Duodenal mucosa (tissue), 2 donors: ENCODE measurements at regions not wholly inside any gene's neighbourhood (a gene's known extent, or its start where the extent isn't known, plus 50 kb on each side); places are given as distances from the start of the nearest gene placed in this dataset.

Experiments
- H3K27ac ChIP-seq: one replicate; pipeline ENCODE4 v1.7.0; 2013; ENCODE audit warnings: low read depth, low read length
- H3K27me3 ChIP-seq, 2 donors: one replicate each; pipeline ENCODE4 v1.7.0; 2013; ENCODE audit warnings: low read length in 2 of 2, control low read depth in 1 of 2; ENCODE audit not compliant: insufficient read depth in 2 of 2, control insufficient read depth in 1 of 2
- H3K36me3 ChIP-seq, 2 donors: one replicate each; pipeline ENCODE4 v1.7.0; 2013; ENCODE audit warnings: low read length in 2 of 2, control low read depth in 1 of 2; ENCODE audit not compliant: insufficient read depth in 2 of 2, control insufficient read depth in 1 of 2
- H3K4me1 ChIP-seq, 2 donors: one replicate each; pipeline ENCODE4 v1.7.0; 2013; ENCODE audit warnings: low read length in 2 of 2, control low read depth in 1 of 2; ENCODE audit not compliant: insufficient read depth in 2 of 2, control insufficient read depth in 1 of 2
- H3K4me3 ChIP-seq, 2 donors: one replicate each; pipeline ENCODE4 v1.7.0; 2013; ENCODE audit warnings: low read length in 2 of 2, low read depth in 1 of 2
- H3K9ac ChIP-seq, 2 donors: one replicate each; pipeline ENCODE4 v1.7.0; 2013; ENCODE audit warnings: low read length in 2 of 2, low read depth in 1 of 2
- H3K9me3 ChIP-seq, 2 donors: one replicate each; pipeline ENCODE4 v1.7.0; 2013; ENCODE audit warnings: low read length in 2 of 2, control low read depth in 1 of 2; ENCODE audit not compliant: control insufficient read depth in 1 of 2

- H3K9me3 ChIP-seq = no peaks in the 10 kb centered on the region
- H3K27me3 ChIP-seq = no peaks in the 10 kb centered on the region
- no peak overlapping the region for H3K4me3 ChIP-seq
- H3K36me3 ChIP-seq = no peaks in the 10 kb centered on the region
- H3K27ac ChIP-seq = no peak overlapping the region
- H3K4me1 ChIP-seq = no peaks in the 10 kb centered on the region
- no peak overlapping the region for H3K9ac ChIP-seq
Observed at GRCh38 chr7:148950806-148951205, 66.7 kb upstream of the EZH2 start.

DNA sequence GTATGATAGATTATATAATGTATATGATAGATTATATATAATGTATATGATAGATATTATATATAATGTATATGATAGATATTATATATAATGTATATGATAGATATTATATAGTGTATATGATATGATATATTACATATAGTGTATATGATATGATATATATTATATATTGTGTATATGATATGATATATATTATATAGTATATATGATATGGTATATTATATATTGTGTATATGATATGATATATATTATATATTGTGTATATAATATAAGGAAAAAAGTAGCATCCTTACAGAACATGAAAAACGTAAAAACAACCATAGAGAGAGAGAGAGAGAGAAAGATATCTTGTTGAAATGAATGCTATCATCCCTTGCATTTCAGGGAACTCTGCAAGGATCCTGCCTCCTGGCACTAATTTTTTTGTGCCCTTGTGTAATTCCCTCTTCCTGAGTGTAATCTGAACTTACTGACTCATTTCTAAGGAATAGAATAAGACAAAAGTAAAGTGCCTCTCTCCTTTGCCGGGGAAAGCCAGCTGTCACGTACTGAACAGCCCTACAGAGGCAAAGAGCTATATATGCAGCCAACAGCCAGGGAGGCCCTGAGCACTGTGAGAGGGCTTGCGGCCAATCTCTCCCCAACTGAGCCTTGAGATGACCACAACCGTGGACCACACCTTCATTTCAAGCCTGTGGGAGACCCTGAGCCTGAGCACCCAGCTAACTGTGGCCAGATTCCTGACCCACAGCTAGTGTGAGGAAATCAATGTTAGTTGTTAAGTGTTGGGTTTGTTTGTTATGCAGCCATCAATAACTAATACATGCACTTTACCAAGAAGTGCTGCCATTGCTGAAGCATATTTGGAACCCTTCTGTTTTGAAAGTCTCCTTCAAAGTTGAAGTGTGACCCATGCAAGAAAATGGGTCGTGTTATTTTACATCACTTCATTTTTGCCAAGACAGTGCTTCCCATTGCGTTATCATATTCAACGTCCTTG is 61.1 kb upstream of the EZH2 start:
- Histone ChIP-seq H3K4me3 (no peak overlapping the region), H3K9ac (no peak overlapping the region), H3K36me3 (no peaks in the 10 kb centered on the region), H3K4me1 (peaks cover 0 to 6% of the 10 kb centered on the region in 2 donors), H3K9me3 (no peaks in the 10 kb centered on the region), H3K27ac (no peak overlapping the region), H3K27me3 (no peaks in the 10 kb centered on the region)

- peaks cover 0 to 10% of the 10 kb centered on the region in 2 donors for H3K4me1 ChIP-seq
- H3K4me3 ChIP-seq = peak overlapping the region; percentile 95 to 98
- no peaks in the 10 kb centered on the region for H3K27me3 ChIP-seq
- no peaks in the 10 kb centered on the region for H3K36me3 ChIP-seq
- H3K9ac ChIP-seq = peak overlapping the region; percentile 90 to 94
- H3K27ac ChIP-seq = peak overlapping the region; percentile 72
- no peaks in the 10 kb centered on the region for H3K9me3 ChIP-seq
Observed at GRCh38 chr7:148941598-148942275, 57.6 kb upstream of the EZH2 start.

DNA sequence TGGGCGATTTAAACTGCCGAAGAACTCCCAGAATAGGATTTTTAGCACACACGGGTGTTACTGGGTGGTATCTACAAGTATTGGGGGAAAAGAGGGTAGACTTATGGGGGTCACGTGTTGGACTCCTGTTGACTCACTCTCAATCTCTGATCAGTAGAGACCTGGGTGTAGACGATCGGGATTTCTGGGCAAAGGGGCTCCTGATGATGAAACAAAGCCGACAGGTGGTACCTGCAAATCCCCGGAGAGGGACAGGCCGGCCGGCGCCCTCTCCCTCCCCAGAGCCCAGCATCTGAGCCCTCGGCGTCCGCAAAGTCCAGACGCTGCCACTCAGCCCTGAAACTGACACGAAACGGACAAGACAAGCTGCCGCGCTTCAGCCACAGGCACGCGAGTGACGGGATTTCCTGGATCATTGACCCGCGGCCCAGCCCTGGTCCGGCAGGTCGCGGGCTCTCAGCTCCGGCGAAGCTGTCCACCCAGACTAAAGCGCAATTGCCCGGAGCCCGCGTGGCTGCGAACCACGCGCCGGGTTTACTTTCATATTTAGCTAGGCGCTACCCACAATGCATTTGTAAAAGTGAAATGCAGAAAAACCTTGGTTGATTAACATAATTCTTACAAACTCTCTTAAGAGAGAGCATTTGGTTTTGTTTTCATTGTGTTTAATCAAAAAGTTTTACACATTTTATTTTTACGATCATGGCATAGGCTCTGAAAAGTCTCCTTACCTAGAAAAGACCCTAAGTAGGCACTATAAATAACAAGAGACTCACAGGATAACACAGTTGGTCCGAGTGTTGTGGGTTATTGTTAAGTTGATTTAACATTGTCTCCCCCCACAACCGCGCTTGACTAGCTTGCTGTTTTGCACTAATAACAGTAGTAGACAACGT is 56.9 kb upstream of the EZH2 start:
- Histone ChIP-seq H3K9ac (peak overlapping the region; percentile 90 to 94), H3K27me3 (no peaks in the 10 kb centered on the region), H3K9me3 (no peaks in the 10 kb centered on the region), H3K4me1 (peaks cover 0 to 10% of the 10 kb centered on the region in 2 donors), H3K36me3 (no peaks in the 10 kb centered on the region), H3K27ac (peak overlapping the region; percentile 72), H3K4me3 (peak overlapping the region; percentile 95 to 98)

- no peaks in the 10 kb centered on the region for H3K36me3 ChIP-seq
- no peak overlapping the region for H3K4me3 ChIP-seq
- no peak overlapping the region for H3K9ac ChIP-seq
Observed at GRCh38 chr7:148939128-148939755, 55.2 kb upstream of the EZH2 start.

DNA sequence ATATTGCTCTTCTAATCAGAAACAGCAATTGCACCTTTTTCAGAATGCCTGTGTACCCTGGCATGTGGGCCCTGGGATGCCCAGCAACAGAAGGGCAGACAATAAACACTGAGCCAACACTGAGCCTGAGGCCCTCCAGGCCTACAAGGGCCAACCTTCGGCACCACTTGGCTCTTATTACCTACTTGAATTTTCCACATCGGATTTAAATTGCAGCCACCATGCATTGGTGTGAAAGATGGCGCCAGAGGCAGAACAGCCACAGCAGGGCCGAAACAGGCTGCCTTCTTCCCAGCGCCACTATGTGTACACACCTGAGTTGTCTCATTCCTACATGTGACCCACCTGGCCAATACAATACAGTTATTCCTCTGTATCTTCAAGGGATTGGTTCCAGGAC is 51.4 kb upstream of the EZH2 start:
- H3K27ac ChIP-seq = no peak overlapping the region
- H3K9me3 ChIP-seq = no peaks in the 10 kb centered on the region
- no peaks in the 10 kb centered on the region for H3K27me3 ChIP-seq
- H3K4me3 ChIP-seq = no peak overlapping the region
- no peaks in the 10 kb centered on the region for H3K36me3 ChIP-seq
- peaks cover 0 to 5% of the 10 kb centered on the region in 2 donors for H3K4me1 ChIP-seq
- no peak overlapping the region for H3K9ac ChIP-seq

More at GRCh38 chr7:148939128-148939755, 55.2 kb upstream of the EZH2 start:
- no peak overlapping the region for H3K27ac ChIP-seq
- H3K4me1 ChIP-seq = peaks cover 0 to 10% of the 10 kb centered on the region in 2 donors
- no peaks in the 10 kb centered on the region for H3K27me3 ChIP-seq
- no peaks in the 10 kb centered on the region for H3K9me3 ChIP-seq
